ENCODE measurements at regions not wholly inside any gene's neighbourhood (a gene's known extent, or its start where the extent isn't known, plus 50 kb on each side); places are given as distances from the start of the nearest gene placed in this dataset.
"Not testable (repeated sequence)": the region's sequence is repeated elsewhere in the genome, so short reads cannot be mapped to it uniquely, and the experiment has no call there.

DNA sequence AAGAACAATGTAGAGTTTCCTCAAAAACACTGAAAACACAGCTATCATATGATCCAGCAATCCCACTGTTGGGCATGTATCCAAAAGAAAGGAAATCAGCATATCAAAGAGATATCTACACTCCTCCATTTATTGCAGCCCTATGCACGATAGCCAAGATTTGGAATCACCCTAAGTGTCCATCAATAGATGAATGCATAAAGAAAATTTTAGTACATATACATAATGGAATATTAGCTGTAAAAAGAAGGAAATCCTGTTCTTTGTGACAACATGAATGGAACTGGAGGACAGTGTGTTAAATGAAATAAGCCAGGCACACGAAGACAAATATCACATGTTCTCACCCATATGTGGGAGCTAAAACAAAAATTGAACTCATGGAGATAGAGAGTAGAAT, 114.5 kb upstream of the FN1 start:
- H3K4me3 ChIP-seq = no peak overlapping the region
- peaks cover 2% of the 10 kb centered on the region; the same call in 1 of the 2 replicates for H3K4me1 ChIP-seq
- peaks cover 6% of the 10 kb centered on the region for H3K27me3 ChIP-seq (ENCODE audit: low read depth)
- no peak for DNase-seq (ENCODE audit: low spot score in 2 of 2)
- in situ Hi-C loops (cut with MboI; ENCODE audit: low sequenced_read_pairs) = no loop called here
- H3K36me3 ChIP-seq (replicated peaks) = no peaks in the 10 kb centered on the region
- no peaks in the 10 kb centered on the region for H3K9me3 ChIP-seq

DNA sequence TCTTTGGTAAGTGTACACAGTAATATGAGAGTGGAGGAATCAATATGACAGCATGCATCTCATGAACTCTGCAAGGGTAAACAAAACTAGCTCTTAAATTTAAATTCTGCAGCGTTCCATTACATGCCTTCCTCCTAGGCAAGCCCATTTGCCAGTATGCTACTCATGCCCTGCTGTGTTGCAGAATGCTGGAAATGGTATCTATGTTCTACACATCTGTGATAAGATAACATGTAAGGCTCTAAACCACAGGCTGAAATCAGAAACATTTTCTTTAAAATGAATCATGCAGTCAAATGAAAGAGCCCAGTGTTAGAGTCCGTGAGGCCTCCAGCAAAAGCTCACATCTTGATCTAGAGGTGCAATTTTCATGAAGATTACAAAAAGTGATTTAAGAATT, 112.8 kb upstream of the FN1 start:
- no peaks in the 10 kb centered on the region for H3K9me3 ChIP-seq
- in situ Hi-C loops (cut with MboI; ENCODE audit: low sequenced_read_pairs) = no loop called here
- DNase-seq (ENCODE audit: low spot score in 2 of 2) = no peak

DNA sequence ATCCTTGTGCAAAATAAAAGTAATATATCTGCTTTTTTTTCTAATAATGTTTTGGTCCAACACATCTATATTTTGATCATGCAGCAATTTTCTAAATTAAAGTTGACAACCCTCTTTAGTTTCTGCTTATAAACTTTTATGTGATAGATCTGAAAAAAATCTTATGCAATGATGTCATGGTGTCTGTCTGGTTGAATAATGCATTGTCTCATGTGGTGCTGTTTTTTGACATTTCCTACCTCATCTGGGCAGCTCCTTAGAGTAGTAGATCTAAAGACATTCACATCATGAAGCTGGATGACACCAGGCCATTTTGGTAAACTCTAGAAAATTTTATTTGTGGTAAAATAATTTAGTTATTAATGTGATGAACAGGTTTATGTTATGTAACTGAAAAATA, 106.8 kb upstream of the FN1 start:
- H3K4me1 ChIP-seq = no peaks in the 10 kb centered on the region
- in situ Hi-C loops (cut with MboI; ENCODE audit: low sequenced_read_pairs) = no loop called here
- no peaks in the 10 kb centered on the region for H3K9me3 ChIP-seq
- DNase-seq (ENCODE audit: low spot score in 2 of 2) = no peak
- peaks cover 9% of the 10 kb centered on the region for H3K27me3 ChIP-seq (ENCODE audit: low read depth)
- H3K4me3 ChIP-seq = no peak overlapping the region
- no peaks in the 10 kb centered on the region for H3K36me3 ChIP-seq (replicated peaks)

More for the DNA sequence above, 112.8 kb upstream of the FN1 start:
- H3K4me3 ChIP-seq = no peak overlapping the region
- peaks cover 9% of the 10 kb centered on the region for H3K27me3 ChIP-seq (ENCODE audit: low read depth)
- H3K4me1 ChIP-seq = peaks cover 2% of the 10 kb centered on the region; the same call in 1 of the 2 replicates
- no peaks in the 10 kb centered on the region for H3K36me3 ChIP-seq (replicated peaks)

DNA sequence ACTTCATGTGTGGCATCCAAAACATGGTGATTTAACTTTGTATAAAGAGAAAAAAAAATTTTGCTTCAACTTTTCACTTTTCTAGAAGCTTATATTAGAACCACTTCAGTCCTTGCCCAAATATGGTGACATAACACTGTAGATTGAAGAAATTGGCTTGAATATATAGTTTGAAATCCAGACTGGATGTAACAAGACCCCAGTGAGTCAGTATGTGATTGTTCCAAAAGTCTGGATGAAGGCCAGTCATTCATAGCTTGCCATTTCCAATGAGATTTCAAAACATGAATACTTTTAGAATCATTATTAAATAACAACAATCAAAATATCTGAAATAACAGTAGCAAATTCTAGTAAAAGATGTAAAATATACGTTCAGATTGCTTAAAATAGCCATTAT, 104.8 kb upstream of the FN1 start:
- Histone ChIP-seq H3K36me3 (replicated peaks) (no peaks in the 10 kb centered on the region), H3K4me3 (no peak overlapping the region), H3K9me3 (no peaks in the 10 kb centered on the region), H3K4me1 (no peaks in the 10 kb centered on the region), H3K27me3 (ENCODE audit: low read depth) (0 out of 2 replicates have a peak, but pooled peaks cover 3% of the 10 kb centered on the region)
- in situ Hi-C loops (cut with MboI; ENCODE audit: low sequenced_read_pairs) = no loop called here
- no peak for DNase-seq (ENCODE audit: low spot score in 2 of 2)

- H3K4me3 ChIP-seq = no peak overlapping the region
- in situ Hi-C loops (cut with MboI; ENCODE audit: low sequenced_read_pairs) = no loop called here
- no peaks in the 10 kb centered on the region for H3K9me3 ChIP-seq
- no peaks in the 10 kb centered on the region for H3K27me3 ChIP-seq (ENCODE audit: low read depth)
- no peaks in the 10 kb centered on the region for H3K4me1 ChIP-seq
- no peaks in the 10 kb centered on the region for H3K36me3 ChIP-seq (replicated peaks)
- no peak for DNase-seq (ENCODE audit: low spot score in 2 of 2)
These were observed 101.7 kb upstream of the FN1 start for GRCh38 chr2:215537611-215538010.

DNA sequence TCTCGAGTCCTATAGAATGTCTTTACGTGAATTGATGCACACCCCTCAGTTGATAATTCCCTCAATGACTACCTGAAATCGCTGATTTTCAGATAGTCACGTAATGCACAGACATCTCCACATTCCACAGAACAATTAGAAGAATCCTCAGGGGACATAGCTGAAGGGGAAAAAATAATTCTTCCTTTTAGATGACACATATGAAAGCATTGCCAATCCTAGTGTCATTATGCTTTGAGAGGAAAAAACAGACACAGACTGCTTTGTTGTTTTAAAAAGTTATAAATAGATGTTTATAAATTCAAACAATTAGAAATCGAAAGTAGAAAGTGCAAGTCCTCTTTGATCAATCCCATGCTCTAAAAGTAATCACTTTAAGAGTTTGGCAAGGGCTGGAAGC, 100.6 kb upstream of the FN1 start:
- in situ Hi-C loops (cut with MboI; ENCODE audit: low sequenced_read_pairs) = no loop called here
- DNase-seq (ENCODE audit: low spot score in 2 of 2) = no peak
- no peaks in the 10 kb centered on the region for H3K9me3 ChIP-seq
- H3K4me3 ChIP-seq = no peak overlapping the region
- no peaks in the 10 kb centered on the region for H3K27me3 ChIP-seq (ENCODE audit: low read depth)
- H3K4me1 ChIP-seq = no peaks in the 10 kb centered on the region
- H3K36me3 ChIP-seq (replicated peaks) = no peaks in the 10 kb centered on the region

- no peaks in the 10 kb centered on the region for H3K27me3 ChIP-seq (ENCODE audit: low read depth)
- DNase-seq (ENCODE audit: low spot score in 2 of 2) = no peak
- H3K4me3 ChIP-seq = no peak overlapping the region
- no peaks in the 10 kb centered on the region for H3K4me1 ChIP-seq
- no peaks in the 10 kb centered on the region for H3K9me3 ChIP-seq
- in situ Hi-C loops (cut with MboI; ENCODE audit: low sequenced_read_pairs) = no loop called here
- no peaks in the 10 kb centered on the region for H3K36me3 ChIP-seq (replicated peaks)
These were observed 99.9 kb upstream of the FN1 start for GRCh38 chr2:215535741-215536140.

- Histone ChIP-seq H3K4me3 (no peak overlapping the region), H3K27me3 (ENCODE audit: low read depth) (no peaks in the 10 kb centered on the region), H3K4me1 (no peaks in the 10 kb centered on the region), H3K36me3 (replicated peaks) (no peaks in the 10 kb centered on the region), H3K9me3 (no peaks in the 10 kb centered on the region)
- in situ Hi-C loops (cut with MboI; ENCODE audit: low sequenced_read_pairs) = no loop called here
- DNase-seq (ENCODE audit: low spot score in 2 of 2) = no peak
These were observed 99.3 kb upstream of the FN1 start for GRCh38 chr2:215535125-215535668.

- in situ Hi-C loops (cut with MboI; ENCODE audit: low sequenced_read_pairs) = not testable (repeated sequence)
These were observed 97.8 kb upstream of the FN1 start for GRCh38 chr2:215533716-215534115.

DNA sequence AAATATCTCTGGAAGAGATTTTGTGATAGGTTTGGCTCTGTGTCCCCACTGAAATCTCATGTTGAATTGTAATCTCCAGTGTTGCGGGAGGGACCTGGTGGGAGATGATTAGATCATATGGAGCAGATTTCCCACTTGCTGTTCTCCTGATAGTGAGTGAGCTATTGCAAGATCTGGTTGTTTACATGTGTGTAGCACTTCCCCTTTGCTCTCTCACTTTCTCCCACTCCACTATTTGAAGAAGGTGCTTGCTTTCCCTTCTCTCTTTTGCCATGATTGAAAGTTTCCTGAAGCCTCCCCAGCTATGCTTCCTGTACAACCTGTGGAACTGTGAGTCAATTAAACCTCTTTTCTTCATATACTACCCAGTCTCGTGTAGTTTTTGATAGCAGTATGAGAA, 97.0 kb upstream of the FN1 start:
- H3K27me3 ChIP-seq (ENCODE audit: low read depth) = no peaks in the 10 kb centered on the region
- H3K9me3 ChIP-seq = no peaks in the 10 kb centered on the region
- no peaks in the 10 kb centered on the region for H3K4me1 ChIP-seq
- no peak for DNase-seq (ENCODE audit: low spot score in 2 of 2)
- no peak overlapping the region for H3K4me3 ChIP-seq
- in situ Hi-C loops (cut with MboI; ENCODE audit: low sequenced_read_pairs) = no loop called here
- no peaks in the 10 kb centered on the region for H3K36me3 ChIP-seq (replicated peaks)

More at GRCh38 chr2:215533716-215534115, 97.8 kb upstream of the FN1 start:
- H3K27me3 ChIP-seq (ENCODE audit: low read depth); H3K4me1 ChIP-seq; H3K4me3 ChIP-seq; DNase-seq (ENCODE audit: low spot score in 2 of 2); H3K36me3 ChIP-seq (replicated peaks); H3K9me3 ChIP-seq: not testable (repeated sequence)

GRCh38 chr2:215531284-215531683, 95.4 kb upstream of the FN1 start:
- no peaks in the 10 kb centered on the region for H3K36me3 ChIP-seq (replicated peaks)
- H3K27me3 ChIP-seq (ENCODE audit: low read depth) = no peaks in the 10 kb centered on the region
- DNase-seq (ENCODE audit: low spot score in 2 of 2) = no peak
- no peaks in the 10 kb centered on the region for H3K4me1 ChIP-seq
- H3K9me3 ChIP-seq = no peaks in the 10 kb centered on the region
- no peak overlapping the region for H3K4me3 ChIP-seq
- in situ Hi-C loops (cut with MboI; ENCODE audit: low sequenced_read_pairs) = no loop called here

GRCh38 chr2:215530191-215530968, 94.5 kb upstream of the FN1 start:
- in situ Hi-C loops (cut with MboI; ENCODE audit: low sequenced_read_pairs) = no loop called here
- DNase-seq (ENCODE audit: low spot score in 2 of 2) = no peak
- no peaks in the 10 kb centered on the region for H3K4me1 ChIP-seq

GRCh38 chr2:215529271-215529670, 93.4 kb upstream of the FN1 start:
- in situ Hi-C loops (cut with MboI; ENCODE audit: low sequenced_read_pairs) = no loop called here
- Histone ChIP-seq H3K27me3 (ENCODE audit: low read depth) (no peaks in the 10 kb centered on the region), H3K4me3 (no peak overlapping the region), H3K4me1 (no peaks in the 10 kb centered on the region), H3K36me3 (replicated peaks) (no peaks in the 10 kb centered on the region), H3K9me3 (no peaks in the 10 kb centered on the region)
- DNase-seq (ENCODE audit: low spot score in 2 of 2) = no peak

More at GRCh38 chr2:215530191-215530968, 94.5 kb upstream of the FN1 start:
- H3K36me3 ChIP-seq (replicated peaks) = no peaks in the 10 kb centered on the region
- H3K27me3 ChIP-seq (ENCODE audit: low read depth) = no peaks in the 10 kb centered on the region
- no peak overlapping the region for H3K4me3 ChIP-seq
- H3K9me3 ChIP-seq = no peaks in the 10 kb centered on the region

DNA sequence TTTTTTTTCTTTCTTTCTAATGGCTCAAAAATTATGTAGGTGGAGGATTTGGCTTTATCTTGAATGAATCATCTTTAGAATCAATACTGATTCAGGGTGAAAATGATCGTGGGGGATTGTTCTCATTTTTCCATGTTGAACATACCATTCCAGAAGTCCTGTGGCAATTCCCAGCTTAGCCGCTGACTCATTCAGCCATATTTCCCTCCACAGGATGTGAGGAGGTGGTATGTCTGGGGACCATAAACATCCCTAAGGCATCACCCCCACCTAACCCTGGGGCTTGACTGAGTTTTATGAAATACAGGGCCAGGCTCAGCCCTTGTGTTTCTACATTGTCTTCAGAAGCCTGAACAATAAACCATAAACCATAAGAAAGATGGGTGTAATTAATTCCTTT, 92.7 kb upstream of the FN1 start:
- Histone ChIP-seq H3K36me3 (replicated peaks) (no peaks in the 10 kb centered on the region), H3K9me3 (no peaks in the 10 kb centered on the region), H3K4me3 (no peak overlapping the region), H3K4me1 (no peaks in the 10 kb centered on the region), H3K27me3 (ENCODE audit: low read depth) (no peaks in the 10 kb centered on the region)
- in situ Hi-C loops (cut with MboI; ENCODE audit: low sequenced_read_pairs) = no loop called here
- no peak for DNase-seq (ENCODE audit: low spot score in 2 of 2)

Data from HAP-1 (cell line).